GM18498 (cell line): ENCODE measurements at regions not wholly inside any gene's neighbourhood (a gene's known extent, or its start where the extent isn't known, plus 50 kb on each side); places are given as distances from the start of the nearest gene placed in this dataset.

ENCODE experiments used
- ATAC-seq: cut with Tn5 transposase; IDR thresholded peaks from one replicate; pipeline ENCODE4 v1.9.1; 2021; ENCODE audit warnings: mild to moderate bottlenecking, moderate library complexity; ENCODE audit not compliant: unreplicated experiment

GRCh38 chr2:163291790-163292189 lies 444.0 kb downstream of the FIGN start:
- no peak for ATAC-seq

DNA sequence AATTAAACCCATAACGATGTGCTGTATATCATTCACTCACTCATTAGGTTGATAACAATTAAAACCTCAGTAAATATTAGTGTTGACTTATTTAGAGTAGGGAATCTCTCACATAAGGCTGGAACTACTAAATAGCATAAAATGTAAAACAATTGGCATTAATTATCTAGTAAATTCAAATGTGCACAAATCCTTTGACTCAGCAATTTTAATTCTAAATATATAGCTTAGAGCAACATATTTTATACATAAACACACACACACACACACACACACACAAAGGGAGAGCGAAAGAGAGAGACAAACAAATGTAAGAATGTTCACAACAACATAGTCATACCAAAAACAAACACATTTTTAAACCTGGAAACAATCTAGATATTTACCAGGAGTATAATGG lies 443.1 kb upstream of the KCNH7 start:
- ATAC-seq = no peak

DNA sequence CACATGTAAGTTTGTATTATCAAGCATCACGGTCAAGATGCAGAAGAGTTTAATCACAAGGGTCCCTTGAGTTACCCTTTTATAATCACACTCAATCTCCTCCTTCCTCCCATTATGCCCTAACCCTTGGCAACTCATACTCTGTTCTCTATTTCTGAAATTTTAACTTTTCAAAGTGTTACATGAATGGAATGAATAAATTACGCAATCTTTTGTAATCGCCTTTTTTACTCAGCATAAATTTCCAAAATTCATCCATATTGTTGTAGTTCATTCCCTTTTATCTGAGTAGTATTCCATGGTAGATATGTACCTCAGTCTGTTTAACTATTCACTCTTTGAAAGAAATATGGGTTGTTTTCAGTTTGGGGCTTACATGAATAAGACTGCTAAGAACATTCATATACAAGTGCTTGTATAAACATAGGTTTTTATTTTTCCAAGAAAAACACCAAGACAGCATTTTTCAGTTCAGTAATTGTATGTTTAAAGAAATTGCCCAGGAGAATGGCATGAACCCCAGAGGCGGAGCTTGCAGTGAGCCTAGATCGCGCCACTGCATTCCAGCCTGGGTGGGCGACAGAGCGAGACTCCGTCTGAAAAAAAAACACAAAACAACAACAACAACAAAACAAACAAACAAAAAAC lies 430.9 kb upstream of the KCNH7 start:
- ATAC-seq = no peak

GRCh38 chr2:163266772-163267171 lies 428.2 kb upstream of the KCNH7 start:
- no peak for ATAC-seq

- ATAC-seq = no peak
These were observed 427.0 kb upstream of the KCNH7 start for GRCh38 chr2:163265562-163265961.

DNA sequence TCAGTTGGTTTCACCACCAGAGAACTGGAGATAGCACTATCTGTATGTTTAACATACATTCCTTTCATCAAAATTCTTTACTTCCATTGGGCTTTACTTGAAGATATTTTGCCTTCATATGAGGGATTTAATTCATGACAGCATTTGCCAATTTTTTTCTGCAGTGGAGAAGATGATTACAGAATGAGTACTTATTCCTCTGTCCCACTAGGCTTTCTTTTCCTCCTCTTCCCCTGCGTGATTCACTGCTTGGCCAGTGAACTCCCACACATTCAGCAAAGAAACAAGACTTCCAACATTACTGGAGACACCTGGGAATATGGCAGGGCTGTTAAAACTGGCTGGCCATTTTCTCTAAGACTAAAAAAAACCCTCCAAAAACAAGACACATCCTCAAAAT lies 425.8 kb upstream of the KCNH7 start:
- ATAC-seq = no peak

DNA sequence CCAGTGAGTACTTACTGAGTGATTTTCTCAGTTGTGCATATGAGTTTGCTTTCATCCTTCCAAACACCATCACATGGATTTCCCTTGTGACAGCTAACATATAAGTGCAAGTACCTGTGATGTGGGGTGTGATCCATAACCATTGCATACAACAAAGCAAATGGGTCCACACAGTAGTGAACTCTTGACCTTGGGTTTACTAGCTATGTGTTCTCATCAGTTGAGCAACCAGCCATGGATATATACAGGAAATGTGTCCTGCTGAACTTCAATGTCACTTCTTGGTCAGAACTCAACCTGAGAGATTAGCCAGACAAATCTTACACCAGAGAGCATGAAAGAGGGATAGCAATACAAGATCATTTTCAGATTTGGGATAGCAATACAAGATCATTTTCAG lies 420.9 kb upstream of the KCNH7 start:
- ATAC-seq = no peak

DNA sequence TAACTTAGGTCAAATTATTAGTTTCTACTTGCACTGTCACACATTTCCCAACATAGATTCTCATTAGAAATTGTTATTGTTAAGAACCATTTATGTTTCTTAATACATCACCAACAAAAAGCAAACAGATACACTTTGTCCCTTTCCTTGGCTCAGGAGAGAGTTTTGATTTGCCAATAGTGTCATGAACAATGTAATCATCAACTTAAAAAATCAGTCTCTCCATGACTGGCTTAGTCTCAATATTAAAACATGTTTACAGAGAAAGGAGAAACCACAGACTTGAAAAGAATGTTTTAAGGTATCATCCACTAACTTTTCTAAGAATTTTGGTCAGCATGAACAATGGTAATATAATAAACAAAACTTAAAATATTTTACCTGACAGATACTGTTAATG lies 416.5 kb upstream of the KCNH7 start:
- no peak for ATAC-seq

- ATAC-seq = no peak
These were observed 415.2 kb upstream of the KCNH7 start for GRCh38 chr2:163253621-163254285.

GRCh38 chr2:163252199-163252598 lies 413.6 kb upstream of the KCNH7 start:
- no peak for ATAC-seq

GRCh38 chr2:163248376-163249253 lies 410.0 kb upstream of the KCNH7 start:
- no peak for ATAC-seq

- no peak for ATAC-seq
These were observed 409.3 kb upstream of the KCNH7 start for GRCh38 chr2:163247847-163248220.

DNA sequence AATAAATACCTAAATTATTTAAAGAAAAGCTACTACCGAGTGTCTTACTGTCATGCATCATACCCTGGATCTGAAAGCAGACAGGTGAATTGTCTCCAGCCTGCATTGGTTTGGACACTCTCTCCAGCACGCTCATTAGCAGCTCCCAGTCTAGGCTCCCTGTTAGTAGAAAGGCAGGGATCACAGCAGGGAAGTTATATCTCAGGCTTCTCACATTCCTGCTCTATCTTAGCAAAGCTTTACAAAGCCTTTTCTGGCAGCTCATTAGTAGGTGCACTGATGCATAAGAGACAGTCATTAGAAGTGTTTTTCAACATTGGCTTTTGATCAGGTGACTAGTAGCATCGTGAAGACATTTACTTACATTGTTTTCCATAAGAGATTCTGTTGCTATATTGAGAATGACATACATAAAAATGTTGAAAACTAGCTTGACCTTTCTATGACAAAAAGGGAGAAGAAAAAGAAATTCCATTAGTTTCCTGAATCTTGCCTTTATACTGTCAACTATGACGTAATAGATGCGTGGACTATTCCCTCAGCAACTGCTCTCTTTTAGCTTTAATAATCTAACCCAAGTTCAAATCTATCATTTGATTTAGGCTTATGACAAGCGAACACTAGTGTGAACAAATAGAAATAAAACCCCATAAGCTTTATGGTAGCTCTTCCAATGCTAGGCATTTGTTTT lies 408.7 kb upstream of the KCNH7 start:
- ATAC-seq = no peak

DNA sequence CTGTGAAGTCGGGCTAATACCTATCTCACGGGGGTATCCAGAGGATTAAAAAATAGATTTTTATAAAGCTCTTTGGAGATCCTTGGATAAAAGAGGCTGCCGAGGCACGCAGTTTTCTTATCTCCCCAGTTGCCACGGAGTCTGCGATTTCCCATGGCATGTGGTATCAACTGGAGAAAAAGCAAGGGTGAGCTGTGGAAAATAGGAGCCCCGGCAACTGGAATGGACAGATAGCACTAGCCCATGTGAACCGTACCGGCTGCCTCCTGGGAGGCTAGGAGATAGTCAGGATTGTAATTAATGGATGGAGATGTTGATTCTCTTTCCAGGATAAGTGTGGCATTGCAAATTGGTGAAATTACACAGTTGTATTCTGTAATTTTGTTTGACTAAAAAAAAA lies 407.6 kb upstream of the KCNH7 start:
- ATAC-seq = no peak

DNA sequence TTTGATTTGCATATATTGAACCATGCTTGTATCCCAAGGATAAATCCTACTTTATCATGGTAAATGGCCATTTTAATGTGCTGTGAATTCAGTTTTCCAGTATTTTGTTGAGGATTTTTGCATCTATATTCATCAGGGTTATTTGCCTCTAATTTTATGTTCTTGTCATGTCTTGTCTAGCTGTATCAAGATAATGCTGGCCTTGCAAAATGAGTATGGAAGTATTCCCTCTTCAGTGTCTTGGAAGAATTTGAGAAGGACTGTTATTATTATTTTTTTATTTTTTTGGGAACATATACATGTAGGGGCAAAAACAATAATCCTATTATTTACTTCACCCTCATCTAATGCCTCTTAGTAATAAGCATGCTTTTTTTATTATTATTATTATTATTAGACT lies 398.0 kb upstream of the KCNH7 start:
- no peak for ATAC-seq

GRCh38 chr2:163231666-163232065 lies 393.1 kb upstream of the KCNH7 start:
- no peak for ATAC-seq

- no peak for ATAC-seq
These were observed 375.1 kb upstream of the KCNH7 start for GRCh38 chr2:163213661-163214081.

GRCh38 chr2:163210430-163210918 lies 371.9 kb upstream of the KCNH7 start:
- no peak for ATAC-seq

DNA sequence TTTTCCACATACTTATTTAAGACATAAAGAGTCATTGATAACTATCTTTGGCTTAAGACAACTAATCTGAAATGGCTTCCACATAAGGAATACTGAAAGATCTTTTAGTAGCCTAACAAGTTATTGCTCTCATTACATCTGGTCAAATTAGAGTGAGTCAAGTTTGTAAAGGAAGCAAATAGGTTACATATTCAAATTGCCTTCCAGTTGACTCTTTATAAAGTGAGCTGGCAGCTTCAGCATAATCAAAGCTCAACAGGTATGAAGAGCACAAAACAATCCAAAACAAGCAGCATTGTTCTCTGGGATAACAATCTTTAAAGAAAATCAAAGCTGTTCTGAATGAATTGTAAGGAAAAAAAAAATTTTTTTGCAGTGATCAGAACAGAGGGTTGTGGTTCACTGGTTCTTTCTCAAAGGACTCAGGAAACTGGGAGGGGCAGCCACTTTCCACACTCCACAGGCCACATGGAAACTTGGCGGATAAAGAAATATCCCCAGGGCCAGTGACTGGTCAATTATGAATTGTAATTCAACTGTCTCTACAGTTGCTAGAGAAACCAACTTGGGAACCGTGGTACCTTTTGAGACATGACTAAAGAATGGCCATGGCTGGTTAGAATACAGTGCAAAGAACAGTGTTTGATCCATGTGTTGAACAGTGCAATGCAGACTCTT lies 369.3 kb upstream of the KCNH7 start:
- no peak for ATAC-seq

DNA sequence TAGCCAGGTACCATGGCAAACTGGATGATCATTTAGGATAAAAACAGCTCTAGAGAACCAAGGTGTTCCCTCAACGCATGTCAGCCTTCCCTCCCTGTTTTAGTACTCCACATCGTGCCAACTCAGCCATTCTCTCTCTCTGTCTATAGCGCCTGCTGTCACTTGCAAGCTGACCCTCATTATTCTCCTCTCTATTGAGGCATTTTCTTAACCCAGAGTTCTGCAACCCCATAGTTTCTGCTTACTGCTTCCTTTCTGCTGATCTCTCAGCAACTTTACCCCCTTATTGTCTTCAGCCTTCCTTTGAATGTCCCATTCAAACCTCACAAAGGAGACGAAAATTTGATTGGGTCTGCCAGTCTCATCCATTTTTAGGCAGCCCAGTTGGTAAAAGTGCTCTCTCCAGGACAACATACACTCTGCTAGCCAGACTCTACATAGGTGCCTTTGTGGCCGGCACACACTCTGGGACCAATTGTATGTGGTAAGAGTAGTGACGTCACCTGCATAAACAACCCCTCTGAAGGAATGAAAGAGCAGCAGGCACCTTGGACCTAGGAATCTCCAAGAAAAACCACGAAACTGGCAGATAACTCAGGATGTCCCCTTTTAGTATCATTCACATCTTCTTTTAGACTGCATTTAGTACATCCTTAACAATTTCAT lies 367.2 kb upstream of the KCNH7 start:
- ATAC-seq = no peak
